T47D (cell line): ENCODE measurements at regions not wholly inside any gene's neighbourhood (a gene's known extent, or its start where the extent isn't known, plus 50 kb on each side); places are given as distances from the start of the nearest gene placed in this dataset.
A peak's percentile ranks its signal among the peaks of the same experiment; 100 is the strongest.

Experiments used
- DNase-seq, 2 experiments: peaks; one replicate each; pipeline versions ENCODE4 v3.0.0 to v3.0.0-alpha.2; 2011 to 2012; ENCODE audit warnings: low read depth in 1 of 2, low spot score in 1 of 2
- JUND ChIP-seq: IDR thresholded peaks from 2 replicates; pipeline ENCODE4 v1.6.1; 2012; ENCODE audit warnings: low read depth
- in situ Hi-C: cut with HindIII; loops from 2 replicates; pipeline ENCODE4 v1.10.0; 2016; ENCODE audit warnings: low sequenced_read_pairs, low pct_unique_long_range_greater_than_20kb

- no peak for DNase-seq
- in situ Hi-C loops: no loop called here
- no peak for TF ChIP-seq JUND
Observed at GRCh38 chr9:118963674-118964073, 405.6 kb downstream of the BRINP1 start.

- TF ChIP-seq JUND: no peak
- no peak for DNase-seq
- in situ Hi-C loops: no loop called here
Observed at GRCh38 chr9:118967901-118968300, 401.3 kb downstream of the BRINP1 start.

- in situ Hi-C loops: no loop called here
- TF ChIP-seq JUND: no peak
- DNase-seq: no peak
Observed at GRCh38 chr9:118975736-118976135, 393.5 kb downstream of the BRINP1 start.

- no peak for DNase-seq
- no peak for TF ChIP-seq JUND
- in situ Hi-C loops: no loop called here
Observed at GRCh38 chr9:118976160-118976559, 393.1 kb downstream of the BRINP1 start.

GRCh38 chr9:118984607-118985006 lies 384.6 kb downstream of the BRINP1 start:
- DNase-seq: no peak
- in situ Hi-C loops: no loop called here
- no peak for TF ChIP-seq JUND

GRCh38 chr9:118985851-118986250 lies 383.4 kb downstream of the BRINP1 start:
- no peak for TF ChIP-seq JUND
- no peak for DNase-seq
- in situ Hi-C loops: no loop called here

- no peak for TF ChIP-seq JUND
- DNase-seq: no peak
- in situ Hi-C loops: no loop called here
Observed at GRCh38 chr9:118987167-118987566, 382.1 kb downstream of the BRINP1 start.

GRCh38 chr9:118990949-118991348 lies 378.3 kb downstream of the BRINP1 start:
- TF ChIP-seq JUND: no peak
- DNase-seq: no peak
- in situ Hi-C loops: no loop called here

- no peak for TF ChIP-seq JUND
- in situ Hi-C loops: no loop called here
- DNase-seq: no peak
Observed at GRCh38 chr9:118991366-118992285, 377.6 kb downstream of the BRINP1 start.

- no peak for TF ChIP-seq JUND
- peak in 1 of 2 experiments; percentile 48 for DNase-seq
- in situ Hi-C loops: no loop called here
Observed at GRCh38 chr9:118992813-118993794, 376.1 kb downstream of the BRINP1 start.

- no peak for TF ChIP-seq JUND
- in situ Hi-C loops: no loop called here
- no peak for DNase-seq
Observed at GRCh38 chr9:118993965-118994364, 375.3 kb downstream of the BRINP1 start.

- TF ChIP-seq JUND: no peak
- in situ Hi-C loops: no loop called here
- DNase-seq: no peak
Observed at GRCh38 chr9:119002491-119002890, 366.7 kb downstream of the BRINP1 start.

- in situ Hi-C loops: no loop called here
- TF ChIP-seq JUND: no peak
- DNase-seq: no peak
Observed at GRCh38 chr9:119003201-119003611, 366.0 kb downstream of the BRINP1 start.
